ENCODE measurements at regions not wholly inside any gene's neighbourhood (a gene's known extent, or its start where the extent isn't known, plus 50 kb on each side); places are given as distances from the start of the nearest gene placed in this dataset.

DNA sequence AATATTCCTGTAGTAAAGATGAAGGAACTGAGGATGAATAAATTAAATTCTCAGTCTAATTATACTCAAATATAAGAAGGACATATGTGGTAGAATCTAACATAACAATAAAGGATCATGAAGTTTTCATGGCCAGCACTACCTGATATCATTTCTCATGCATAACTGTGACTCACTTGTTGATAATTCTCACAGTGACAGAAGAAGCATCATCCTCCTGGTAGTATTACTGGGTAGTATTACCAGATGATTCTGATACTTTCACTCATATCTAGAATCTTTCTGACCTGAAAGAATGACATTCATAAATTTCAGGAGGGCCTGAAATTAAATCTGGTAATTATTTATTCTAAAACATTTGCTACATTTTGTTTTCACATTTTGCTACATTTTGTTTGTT is 1375.0 kb downstream of the EPHA7 start:
- no peak for TF ChIP-seq CTCF (IDR thresholded peaks at IDR 0.05)
- TF ChIP-seq POLR2A (IDR thresholded peaks at IDR 0.05), result no peak
- TF ChIP-seq EP300 (IDR thresholded peaks at IDR 0.05), result no peak
- no peak for TF ChIP-seq POLR2AphosphoS5 (IDR thresholded peaks at IDR 0.05)

Measured in upper lobe of left lung (tissue), 4 donors.